ENCODE measurements at regions not wholly inside any gene's neighbourhood (a gene's known extent, or its start where the extent isn't known, plus 50 kb on each side); places are given as distances from the start of the nearest gene placed in this dataset.

- Histone ChIP-seq H3K36me3 (ENCODE audit: insufficient read depth, low read length, poor library complexity, severe bottlenecking) (no peaks in the 10 kb centered on the region), H3K4me1 (ENCODE audit: insufficient read depth, low read length, poor library complexity, severe bottlenecking) (no peaks in the 10 kb centered on the region), H3K27ac (ENCODE audit: low read depth, low read length, poor library complexity, severe bottlenecking) (no peak overlapping the region), H3K9me3 (ENCODE audit: low read depth, low read length, poor library complexity, severe bottlenecking) (no peaks in the 10 kb centered on the region), H3K4me3 (ENCODE audit: low read depth, low read length, poor library complexity, severe bottlenecking) (no peak overlapping the region), H3K27me3 (replicated peaks; ENCODE audit: insufficient read depth, low read depth, low read length, poor library complexity) (peaks cover 21% of the 10 kb centered on the region)
- BruUV-seq (replicated peaks): no TSS peak
- intact Hi-C loops (cut with micrococcal nuclease; ENCODE audit: unreplicated experiment): no loop called here
- CTCF ChIA-PET: no interaction called here
- DNase-seq (ENCODE audit: low spot score): no peak
- TF ChIP-seq CTCF (conservative IDR thresholded peaks at IDR 0.05; ENCODE audit: low read depth, low read length): no peak
- no peak for TF ChIP-seq EZH2 (IDR thresholded peaks at IDR 0.05; ENCODE audit: borderline replicate concordance, low read depth, low read length, poor library complexity, severe bottlenecking)
- POLR2A ChIA-PET (ENCODE audit: low non-redundant PET): no interaction called here
Measured at GRCh38 chr3:181431748-181432147, 280.0 kb upstream of the SOX2 start.

GRCh38 chr3:181425074-181425473 lies 286.7 kb upstream of the SOX2 start:
- POLR2A ChIA-PET (ENCODE audit: low non-redundant PET): no interaction called here
- Histone ChIP-seq H3K27me3 (replicated peaks; ENCODE audit: insufficient read depth, low read depth, low read length, poor library complexity) (no peaks in the 10 kb centered on the region), H3K9me3 (ENCODE audit: low read depth, low read length, poor library complexity, severe bottlenecking) (no peaks in the 10 kb centered on the region), H3K36me3 (ENCODE audit: insufficient read depth, low read length, poor library complexity, severe bottlenecking) (no peaks in the 10 kb centered on the region), H3K4me3 (ENCODE audit: low read depth, low read length, poor library complexity, severe bottlenecking) (no peak overlapping the region), H3K27ac (ENCODE audit: low read depth, low read length, poor library complexity, severe bottlenecking) (no peak overlapping the region), H3K4me1 (ENCODE audit: insufficient read depth, low read length, poor library complexity, severe bottlenecking) (no peaks in the 10 kb centered on the region)
- intact Hi-C loops (cut with micrococcal nuclease; ENCODE audit: unreplicated experiment): no loop called here
- CTCF ChIA-PET: no interaction called here
- BruUV-seq (replicated peaks): no TSS peak
- DNase-seq (ENCODE audit: low spot score): no peak
- no peak for TF ChIP-seq EZH2 (IDR thresholded peaks at IDR 0.05; ENCODE audit: borderline replicate concordance, low read depth, low read length, poor library complexity, severe bottlenecking)
- no peak for TF ChIP-seq CTCF (conservative IDR thresholded peaks at IDR 0.05; ENCODE audit: low read depth, low read length)

GRCh38 chr3:181418233-181418632 lies 293.5 kb upstream of the SOX2 start:
- TF ChIP-seq CTCF (conservative IDR thresholded peaks at IDR 0.05; ENCODE audit: low read depth, low read length) (no peak), EZH2 (IDR thresholded peaks at IDR 0.05; ENCODE audit: borderline replicate concordance, low read depth, low read length, poor library complexity, severe bottlenecking) (no peak)
- no peaks in the 10 kb centered on the region for H3K4me1 ChIP-seq (ENCODE audit: insufficient read depth, low read length, poor library complexity, severe bottlenecking)
- intact Hi-C loops (cut with micrococcal nuclease; ENCODE audit: unreplicated experiment): loop anchor here (2.0 kb wide), 1 partner anchor 13 kb away; no protein-coding TSS in a partner anchor
- H3K4me3 ChIP-seq (ENCODE audit: low read depth, low read length, poor library complexity, severe bottlenecking): no peak overlapping the region
- no peaks in the 10 kb centered on the region for H3K36me3 ChIP-seq (ENCODE audit: insufficient read depth, low read length, poor library complexity, severe bottlenecking)
- no TSS peak for BruUV-seq (replicated peaks)
- no peak overlapping the region for H3K27ac ChIP-seq (ENCODE audit: low read depth, low read length, poor library complexity, severe bottlenecking)
- CTCF ChIA-PET: no interaction called here
- no peak for DNase-seq (ENCODE audit: low spot score)
- no peaks in the 10 kb centered on the region for H3K27me3 ChIP-seq (replicated peaks; ENCODE audit: insufficient read depth, low read depth, low read length, poor library complexity)
- POLR2A ChIA-PET (ENCODE audit: low non-redundant PET): no interaction called here
- no peaks in the 10 kb centered on the region for H3K9me3 ChIP-seq (ENCODE audit: low read depth, low read length, poor library complexity, severe bottlenecking)

Data from A673 (cell line).